ENCODE measurements at regions not wholly inside any gene's neighbourhood (a gene's known extent, or its start where the extent isn't known, plus 50 kb on each side); places are given as distances from the start of the nearest gene placed in this dataset.
A peak's percentile ranks its signal among the peaks of the same experiment; 100 is the strongest.

DNA sequence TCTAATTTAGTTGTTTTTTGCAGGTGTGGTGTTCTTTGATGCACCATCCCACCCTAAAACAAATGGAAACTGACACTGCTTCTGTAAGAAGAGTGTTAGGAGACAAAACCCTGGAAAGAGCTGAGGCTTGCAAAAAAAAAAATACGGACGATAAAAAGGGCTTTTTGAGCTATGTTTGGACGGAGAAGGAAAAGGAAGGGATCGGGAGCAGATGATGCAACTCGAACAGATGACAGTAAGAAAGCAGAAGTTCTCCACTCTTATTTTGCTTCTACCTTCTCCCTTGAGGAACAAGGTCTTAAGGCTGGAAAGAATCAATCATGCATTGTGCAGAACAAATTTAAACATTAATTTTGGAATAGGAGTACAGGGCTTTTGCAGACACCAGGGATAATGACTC, 136.7 kb downstream of the MAF start:
- 78 to 80% methylated on average over 5 of the region's 5 CpGs for WGBS, 2 donors

DNA sequence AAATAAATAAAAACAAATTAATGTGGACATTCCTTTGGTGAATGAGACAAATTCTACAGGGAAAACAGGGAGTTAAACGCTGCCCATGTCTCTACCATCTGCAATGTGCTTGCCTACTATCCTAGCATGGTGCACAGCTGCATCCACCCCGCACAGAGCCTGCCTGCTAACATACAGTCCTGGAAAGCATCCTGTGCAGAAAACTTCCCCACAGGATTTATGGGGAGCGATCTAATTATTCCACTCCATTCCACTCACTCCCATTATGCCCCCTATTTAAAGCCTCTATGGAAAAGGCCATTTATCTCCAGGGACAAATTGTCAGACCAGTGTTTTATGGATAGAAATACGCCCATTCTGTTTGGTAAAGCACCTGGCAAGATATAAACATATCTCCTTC, 144.5 kb downstream of the MAF start:
- no peak overlapping the region for H3K27ac ChIP-seq
- no peak overlapping the region for H3K4me3 ChIP-seq
- no peaks in the 10 kb centered on the region for H3K9me3 ChIP-seq
- 93 to 97% methylated on average over 4 of the region's 4 CpGs for WGBS, 2 donors
- no peaks in the 10 kb centered on the region for H3K4me1 ChIP-seq
- TF ChIP-seq, protein P1, sequence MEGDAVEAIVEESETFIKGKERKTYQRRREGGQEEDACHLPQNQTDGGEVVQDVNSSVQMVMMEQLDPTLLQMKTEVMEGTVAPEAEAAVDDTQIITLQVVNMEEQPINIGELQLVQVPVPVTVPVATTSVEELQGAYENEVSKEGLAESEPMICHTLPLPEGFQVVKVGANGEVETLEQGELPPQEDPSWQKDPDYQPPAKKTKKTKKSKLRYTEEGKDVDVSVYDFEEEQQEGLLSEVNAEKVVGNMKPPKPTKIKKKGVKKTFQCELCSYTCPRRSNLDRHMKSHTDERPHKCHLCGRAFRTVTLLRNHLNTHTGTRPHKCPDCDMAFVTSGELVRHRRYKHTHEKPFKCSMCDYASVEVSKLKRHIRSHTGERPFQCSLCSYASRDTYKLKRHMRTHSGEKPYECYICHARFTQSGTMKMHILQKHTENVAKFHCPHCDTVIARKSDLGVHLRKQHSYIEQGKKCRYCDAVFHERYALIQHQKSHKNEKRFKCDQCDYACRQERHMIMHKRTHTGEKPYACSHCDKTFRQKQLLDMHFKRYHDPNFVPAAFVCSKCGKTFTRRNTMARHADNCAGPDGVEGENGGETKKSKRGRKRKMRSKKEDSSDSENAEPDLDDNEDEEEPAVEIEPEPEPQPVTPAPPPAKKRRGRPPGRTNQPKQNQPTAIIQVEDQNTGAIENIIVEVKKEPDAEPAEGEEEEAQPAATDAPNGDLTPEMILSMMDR (IDR thresholded peaks at IDR 0.05) = no peak
- TF ChIP-seq POLR2A (IDR thresholded peaks at IDR 0.05) = no peak
- no peak for TF ChIP-seq EP300 (IDR thresholded peaks at IDR 0.05)
- H3K36me3 ChIP-seq = no peaks in the 10 kb centered on the region
- DNase-seq (ENCODE audit: low spot score in 2 of 2) = no peak
- no peaks in the 10 kb centered on the region for H3K27me3 ChIP-seq

More for the DNA sequence above, 136.7 kb downstream of the MAF start:
- no peak overlapping the region for H3K27ac ChIP-seq
- H3K4me3 ChIP-seq = no peak overlapping the region
- H3K27me3 ChIP-seq = no peaks in the 10 kb centered on the region
- TF ChIP-seq EP300 (IDR thresholded peaks at IDR 0.05) = peak in 1 of 2 donors; percentile 82
- TF ChIP-seq, protein P1 (IDR thresholded peaks at IDR 0.05) = no peak
- H3K4me1 ChIP-seq = no peaks in the 10 kb centered on the region
- DNase-seq (ENCODE audit: low spot score in 2 of 2) = no peak
- peaks cover 0 to 3% (median 0%) of the 10 kb centered on the region in 3 donors for H3K36me3 ChIP-seq
- no peaks in the 10 kb centered on the region for H3K9me3 ChIP-seq

DNA sequence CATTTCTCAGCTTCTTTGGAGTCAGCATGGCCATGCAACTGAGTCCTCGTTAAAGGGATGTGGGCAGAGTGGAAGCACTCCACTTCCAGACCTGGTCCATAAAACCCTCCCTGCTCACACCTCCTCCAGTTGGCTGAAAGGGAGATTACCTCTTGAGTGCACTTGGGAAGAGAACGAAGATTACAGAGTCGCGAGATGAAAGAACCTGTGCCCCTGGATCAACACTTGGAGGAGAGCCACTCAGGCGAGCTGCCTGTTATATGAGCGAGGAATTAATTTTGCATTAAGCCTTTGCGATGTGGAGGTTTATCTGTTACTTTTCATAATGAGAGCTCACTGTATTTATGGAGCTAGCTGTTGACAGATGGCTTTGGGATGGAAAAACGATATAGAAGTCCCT, 147.9 kb downstream of the MAF start:
- Histone ChIP-seq H3K4me3 (no peak overlapping the region), H3K4me1 (no peaks in the 10 kb centered on the region), H3K36me3 (no peaks in the 10 kb centered on the region), H3K27me3 (no peaks in the 10 kb centered on the region), H3K27ac (no peak overlapping the region), H3K9me3 (no peaks in the 10 kb centered on the region)
- WGBS, 2 donors = 83 to 86% methylated on average over 8 of the region's 8 CpGs
- no peak for DNase-seq (ENCODE audit: low spot score in 2 of 2)
- no peak for TF ChIP-seq EP300 (IDR thresholded peaks at IDR 0.05)
- TF ChIP-seq, protein P1 (IDR thresholded peaks at IDR 0.05) = no peak
- no peak for TF ChIP-seq POLR2A (IDR thresholded peaks at IDR 0.05)

GRCh38 chr16:79451196-79451816, 149.2 kb downstream of the MAF start:
- TF ChIP-seq, protein P1 (IDR thresholded peaks at IDR 0.05) = no peak
- peak in 1 of 2 donors; percentile 57 for TF ChIP-seq EP300 (IDR thresholded peaks at IDR 0.05)
- no peak for DNase-seq (ENCODE audit: low spot score in 2 of 2)
- Histone ChIP-seq H3K27ac (no peak overlapping the region), H3K4me1 (no peaks in the 10 kb centered on the region), H3K27me3 (no peaks in the 10 kb centered on the region), H3K4me3 (no peak overlapping the region), H3K9me3 (no peaks in the 10 kb centered on the region), H3K36me3 (no peaks in the 10 kb centered on the region)
- WGBS, 2 donors = 58 to 64% methylated on average over 4 of the region's 4 CpGs

DNA sequence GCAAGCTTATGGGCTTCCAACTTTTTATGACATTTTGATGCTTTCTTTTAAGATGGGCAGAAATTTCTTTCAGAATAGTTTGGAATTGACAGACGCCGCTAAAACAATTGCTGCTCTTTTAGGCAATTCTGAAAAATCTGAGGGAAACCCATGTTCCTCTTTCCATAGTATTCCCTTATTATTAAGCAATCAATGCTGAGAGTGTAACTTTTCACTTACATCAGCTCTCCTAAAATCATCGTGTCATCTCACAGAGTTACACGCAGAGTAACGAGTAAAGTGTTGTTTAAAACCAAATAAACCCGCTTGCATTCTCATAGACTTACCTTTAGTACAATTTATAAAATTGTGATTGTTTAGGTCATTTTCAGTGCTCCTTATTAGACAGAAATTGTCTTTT, 150.6 kb downstream of the MAF start:
- no peak overlapping the region for H3K4me3 ChIP-seq
- H3K27ac ChIP-seq = no peak overlapping the region
- H3K36me3 ChIP-seq = no peaks in the 10 kb centered on the region
- TF ChIP-seq EP300 (IDR thresholded peaks at IDR 0.05) = peak in 1 of 2 donors; percentile 36
- TF ChIP-seq, protein P1 (IDR thresholded peaks at IDR 0.05) = no peak
- no peak for TF ChIP-seq POLR2A (IDR thresholded peaks at IDR 0.05)
- WGBS, 2 donors = 87 to 88% methylated on average over 6 of the region's 6 CpGs
- no peak for DNase-seq (ENCODE audit: low spot score in 2 of 2)
- H3K27me3 ChIP-seq = no peaks in the 10 kb centered on the region
- no peaks in the 10 kb centered on the region for H3K9me3 ChIP-seq
- no peaks in the 10 kb centered on the region for H3K4me1 ChIP-seq

Data from tibial nerve (tissue), 4 donors.